Inflammatory macrophage (primary cell): ENCODE measurements at regions not wholly inside any gene's neighbourhood (a gene's known extent, or its start where the extent isn't known, plus 50 kb on each side); places are given as distances from the start of the nearest gene placed in this dataset.

Experiments used
- DNase-seq, 2 donors: peaks; one replicate each; pipeline ENCODE4 v3.0.0-alpha.2; 2020 to 2022

DNA sequence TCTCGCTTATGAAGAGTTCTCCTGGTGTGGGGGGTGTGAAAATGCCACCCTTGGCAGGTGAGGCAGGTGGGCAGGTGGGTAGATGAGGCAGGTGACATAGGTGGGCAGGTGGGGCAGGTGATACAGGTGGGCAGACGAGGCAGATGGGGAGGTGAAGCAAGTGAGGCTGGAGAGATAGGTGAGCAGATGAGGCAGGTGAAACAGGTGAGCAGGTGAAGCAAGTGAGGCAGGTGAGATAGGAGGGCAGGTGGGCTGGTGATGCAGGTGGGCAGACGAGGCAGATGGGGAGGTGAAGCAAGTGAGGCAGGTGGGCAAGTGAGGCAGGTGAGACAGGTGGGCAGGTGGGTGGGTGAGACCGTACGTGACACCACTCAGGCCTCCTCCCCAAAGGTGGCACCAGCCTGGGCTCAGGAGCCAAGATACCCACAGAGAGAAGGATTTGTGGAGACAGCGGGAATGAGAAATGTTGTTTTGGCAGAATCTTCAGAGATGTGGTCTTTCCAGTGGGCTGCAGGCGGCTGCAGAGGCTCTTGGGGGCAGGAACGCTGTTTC lies 232.3 kb upstream of the MYT1L start:
- no peak for DNase-seq

DNA sequence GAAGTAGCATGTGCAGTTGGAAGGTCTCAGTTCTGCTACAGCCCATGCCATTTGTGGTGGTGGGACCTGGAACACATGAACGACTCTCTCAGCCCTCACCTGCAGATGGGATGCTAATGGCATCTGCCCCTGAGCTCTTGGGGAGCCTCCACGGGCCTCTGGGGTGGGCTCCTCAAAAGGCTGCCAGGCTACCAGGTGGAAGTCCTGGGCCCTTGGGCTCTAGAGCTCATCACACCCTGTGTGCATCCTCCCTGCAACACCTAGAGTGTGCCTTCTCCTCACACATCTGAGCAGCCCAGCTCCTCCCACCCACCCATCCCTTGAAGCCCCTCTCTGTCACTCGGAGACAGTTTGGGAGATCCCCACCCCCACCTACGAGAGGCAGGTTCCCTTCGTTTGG lies 231.8 kb upstream of the MYT1L start:
- no peak for DNase-seq

DNA sequence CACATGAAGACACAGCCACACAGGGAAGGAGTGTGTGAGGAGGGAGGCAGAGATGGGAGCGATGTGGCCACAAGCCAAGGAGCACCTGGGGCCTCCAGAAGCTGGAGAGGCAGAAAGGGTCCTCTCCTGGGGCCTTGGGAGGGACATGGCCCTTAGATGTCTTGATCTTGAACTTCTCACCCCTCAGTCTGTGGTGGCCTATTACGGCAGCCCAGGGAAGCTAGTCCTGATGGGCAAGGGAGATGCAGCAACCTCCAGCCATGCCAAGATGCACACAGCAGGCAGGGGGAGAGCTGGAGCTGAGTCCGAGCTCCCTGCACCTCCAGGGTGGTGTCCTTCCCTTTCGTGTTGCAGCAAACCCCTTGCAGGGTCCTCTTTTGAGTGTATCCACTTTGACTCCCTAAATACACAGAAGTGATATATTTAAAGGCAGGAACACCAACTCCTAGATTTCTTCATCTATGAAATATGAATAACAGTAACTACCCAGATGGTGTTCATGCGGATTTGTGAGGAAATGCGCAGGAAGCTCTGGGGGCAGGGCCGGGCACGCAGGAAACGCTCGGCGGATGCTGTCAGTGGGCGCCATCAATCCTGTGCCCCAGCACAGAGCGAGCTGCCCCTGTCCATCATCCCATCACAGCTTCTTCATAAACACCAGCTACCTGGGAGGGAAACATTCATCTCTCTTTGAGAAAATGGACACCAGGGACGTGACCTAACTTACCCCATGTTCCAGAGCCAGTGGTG lies 230.4 kb upstream of the MYT1L start:
- DNase-seq, result no peak

DNA sequence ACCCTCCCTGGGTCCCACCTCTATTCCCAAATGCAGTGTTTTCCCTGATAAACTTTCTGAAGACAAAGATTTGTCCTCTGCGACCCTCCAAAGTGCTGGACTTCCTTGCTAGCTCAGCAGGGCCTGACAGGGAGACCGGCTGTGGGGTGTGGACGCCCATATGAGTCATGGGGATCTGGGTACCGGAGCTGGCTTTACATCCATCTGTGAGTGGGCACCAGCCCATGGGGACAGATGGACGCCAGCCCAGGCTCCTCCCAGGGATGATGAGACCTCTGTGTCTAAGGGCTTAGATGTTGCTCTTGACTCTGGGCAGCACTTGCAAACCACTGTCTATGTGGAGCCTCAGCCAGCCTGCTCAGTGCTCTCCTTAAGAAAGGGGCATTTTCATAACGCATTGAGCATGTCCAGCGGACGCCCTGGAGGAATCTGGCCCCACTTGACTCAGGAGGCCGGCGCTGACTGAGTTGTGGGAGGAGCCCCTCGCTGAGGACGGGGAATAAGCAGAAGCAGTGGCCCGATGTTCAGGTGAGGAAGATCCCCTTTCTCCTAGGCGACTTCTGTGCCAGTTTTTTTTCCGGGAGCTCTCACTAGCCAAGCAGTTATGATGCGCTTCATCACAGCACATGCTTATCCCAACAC lies 229.4 kb upstream of the MYT1L start:
- no peak for DNase-seq

DNA sequence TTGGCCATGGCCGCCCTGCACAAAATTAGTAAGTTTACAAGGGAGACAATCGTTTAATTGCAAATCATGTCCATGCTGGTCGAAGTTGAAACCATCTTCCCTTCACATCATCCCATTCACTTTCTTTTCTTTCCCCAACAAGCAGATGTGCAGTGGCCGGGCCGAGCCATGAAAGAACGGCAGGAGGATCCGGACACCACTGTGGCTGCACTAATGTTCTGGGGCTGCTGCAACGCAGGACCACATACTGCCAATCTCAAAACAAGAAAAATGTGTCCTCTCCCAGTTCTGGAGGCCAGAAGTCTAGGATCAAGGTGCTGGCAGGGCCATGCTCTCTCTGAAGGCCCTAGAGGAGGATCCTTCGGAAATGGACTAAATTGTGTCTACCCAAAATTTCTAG lies 227.4 kb upstream of the MYT1L start:
- DNase-seq, result no peak

DNA sequence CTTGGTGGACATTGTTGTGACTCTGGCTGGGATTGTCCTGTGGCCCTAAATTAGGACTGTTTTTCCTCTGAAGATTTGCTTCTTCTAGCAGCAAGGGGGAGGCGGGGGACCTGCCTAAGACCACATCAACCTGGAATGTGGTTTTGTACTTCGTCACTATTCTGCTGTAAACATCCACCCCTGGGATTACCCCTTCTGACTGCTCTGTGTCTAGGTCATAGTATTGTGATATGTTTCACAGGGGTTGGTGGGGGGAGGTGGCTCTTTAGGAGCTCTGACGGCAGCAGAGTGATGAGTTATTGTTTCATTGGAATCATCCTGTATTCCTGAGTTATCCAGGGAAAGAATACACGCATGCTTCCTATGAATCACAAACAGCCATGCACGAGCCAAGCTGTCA lies 226.4 kb upstream of the MYT1L start:
- no peak for DNase-seq

DNA sequence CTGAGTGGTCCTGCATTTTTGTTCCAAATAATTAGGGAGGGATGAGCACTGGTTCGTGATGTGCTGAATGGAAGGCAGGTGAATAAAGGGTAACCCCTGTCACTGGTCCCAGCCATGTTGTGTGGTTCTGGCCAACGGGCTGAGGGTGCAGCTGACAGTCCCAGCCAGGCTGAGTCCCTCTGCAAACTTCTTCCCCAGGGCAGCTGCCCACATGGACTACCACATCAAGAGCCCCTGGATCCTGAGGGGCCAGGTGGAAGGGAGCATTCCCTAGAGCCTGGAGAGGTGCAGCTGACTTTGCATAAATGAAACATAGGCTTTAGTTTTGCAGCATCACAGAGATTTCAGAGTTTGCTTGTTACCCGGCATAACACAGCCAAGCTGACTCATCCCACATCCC lies 219.8 kb upstream of the MYT1L start:
- DNase-seq, result no peak

DNA sequence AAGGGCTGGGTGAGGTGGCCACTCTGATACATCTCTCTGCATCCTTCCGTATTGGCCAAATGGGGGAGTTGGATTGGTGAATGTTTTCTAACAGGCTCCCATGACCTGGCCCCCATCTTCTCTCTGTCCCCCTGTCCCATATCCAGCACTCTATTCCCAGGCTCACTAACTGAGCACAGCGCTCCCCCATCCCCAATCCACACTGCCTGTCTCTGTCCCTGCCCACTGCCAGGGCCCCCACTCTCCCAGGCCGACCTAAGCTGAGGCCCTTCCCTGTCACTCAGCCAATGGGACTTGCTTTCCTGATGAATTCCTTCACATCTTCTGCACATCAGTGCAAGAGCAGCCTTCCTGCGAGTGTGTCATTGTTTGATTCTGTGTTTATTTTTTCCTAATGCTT lies 216.8 kb upstream of the MYT1L start:
- DNase-seq, result no peak

DNA sequence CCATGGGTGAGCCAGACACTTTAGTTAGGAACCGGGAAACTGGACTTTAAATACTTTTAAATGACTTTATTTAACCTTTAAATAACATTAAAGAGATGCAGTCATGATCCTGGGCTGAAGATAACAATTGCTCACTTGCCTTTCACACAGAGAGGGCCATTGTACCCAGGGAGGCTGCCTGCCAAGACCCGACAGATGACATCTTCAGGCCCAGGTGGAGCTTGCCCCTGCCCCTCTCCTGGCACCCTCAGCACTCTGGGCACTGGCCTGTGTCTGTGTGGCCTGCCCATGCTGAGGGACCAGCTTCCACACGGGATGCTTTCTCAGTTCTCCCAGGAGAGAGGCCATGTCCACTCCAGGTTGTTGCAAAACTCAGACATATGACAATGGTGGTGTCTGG lies 216.4 kb upstream of the MYT1L start:
- DNase-seq, result no peak

DNA sequence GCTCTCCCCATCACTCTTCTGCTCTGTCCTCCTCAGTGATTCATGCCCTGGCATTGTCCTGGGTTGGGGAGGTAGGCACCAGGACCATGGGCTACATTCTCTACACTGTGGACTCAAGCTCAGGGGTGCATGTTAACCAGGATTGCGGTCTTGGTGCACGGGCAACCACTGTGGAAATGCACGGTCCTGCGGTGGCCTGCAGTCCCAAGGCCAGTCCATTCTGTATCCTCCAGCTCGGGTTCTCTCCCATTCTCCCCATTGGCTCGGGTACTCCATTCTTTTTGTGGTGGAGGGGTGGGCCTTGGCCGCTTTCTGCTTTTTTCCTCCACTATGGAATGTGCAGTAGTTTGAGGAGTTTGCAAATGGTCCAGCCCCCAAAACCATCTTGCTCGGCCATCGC lies 215.0 kb upstream of the MYT1L start:
- DNase-seq, result no peak

DNA sequence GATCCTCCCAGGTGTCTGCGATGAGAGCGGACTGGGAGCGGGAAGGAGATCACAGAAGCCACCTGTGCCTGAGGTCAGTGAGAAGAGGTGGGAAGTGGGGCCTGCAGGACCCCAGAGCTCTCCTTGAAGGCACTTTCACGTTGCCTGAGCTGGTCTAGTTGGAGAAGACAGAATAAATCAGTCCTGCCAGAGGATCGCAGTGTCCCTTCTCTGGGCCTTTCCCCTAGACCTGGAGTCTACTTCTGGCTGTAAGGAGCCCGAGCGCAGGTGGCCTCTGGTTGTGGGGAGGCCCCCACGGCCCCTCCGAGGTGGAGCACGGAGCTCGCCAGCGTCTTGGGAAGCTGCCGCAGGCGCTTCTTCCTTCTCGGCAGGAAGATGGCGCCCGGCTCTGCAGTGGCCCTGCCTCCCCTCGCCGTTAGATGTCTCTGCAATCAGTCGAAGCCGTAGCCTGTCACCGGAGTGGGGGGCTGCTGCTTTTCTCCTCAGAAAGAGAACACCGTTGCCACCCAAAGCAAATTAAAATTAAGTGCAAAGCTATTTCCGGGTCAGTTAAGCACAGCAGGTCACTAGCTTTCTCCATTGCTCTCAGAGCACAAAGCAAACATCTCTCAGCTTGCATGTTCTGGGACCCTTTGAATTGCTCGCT lies 212.0 kb upstream of the MYT1L start:
- DNase-seq, result no peak

DNA sequence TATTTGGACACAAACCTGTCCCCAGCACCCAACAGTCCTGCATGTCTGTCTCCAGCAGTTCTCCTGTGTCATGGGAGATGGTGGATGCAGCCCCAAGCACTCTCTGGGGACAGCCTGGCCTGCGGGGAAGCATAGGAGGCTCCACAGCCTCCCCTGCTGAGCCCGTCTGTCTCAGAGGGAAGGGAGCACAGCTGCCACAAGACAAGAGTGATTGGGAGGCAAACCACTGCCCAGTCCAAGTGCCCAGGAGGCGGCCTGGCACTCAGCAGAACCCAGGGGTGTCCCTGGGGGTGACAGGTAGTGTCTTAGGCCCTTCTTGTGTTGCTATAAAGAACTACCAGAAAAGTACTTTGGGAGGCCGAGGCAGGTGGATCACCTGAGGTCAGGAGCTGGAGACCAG lies 211.2 kb upstream of the MYT1L start:
- DNase-seq, result no peak

DNA sequence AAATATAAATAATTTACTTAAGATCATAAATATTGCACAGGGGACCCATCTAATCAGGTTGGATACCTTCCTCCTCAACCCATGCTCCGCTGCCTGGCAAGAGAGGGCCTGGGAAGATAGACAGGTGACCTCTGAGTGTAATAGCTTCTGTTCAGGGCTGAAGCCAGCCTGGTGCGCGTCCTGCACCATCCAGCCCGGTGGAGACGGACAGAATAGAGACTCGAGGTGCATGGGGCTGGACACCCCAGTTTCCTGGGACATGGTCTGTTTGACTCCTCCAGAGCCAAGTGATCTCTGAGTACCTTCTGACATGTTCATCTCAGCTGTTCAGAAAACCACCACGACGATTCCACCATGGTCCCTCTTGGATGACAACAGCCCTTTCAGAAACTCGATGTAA lies 209.3 kb upstream of the MYT1L start:
- DNase-seq, result no peak

DNA sequence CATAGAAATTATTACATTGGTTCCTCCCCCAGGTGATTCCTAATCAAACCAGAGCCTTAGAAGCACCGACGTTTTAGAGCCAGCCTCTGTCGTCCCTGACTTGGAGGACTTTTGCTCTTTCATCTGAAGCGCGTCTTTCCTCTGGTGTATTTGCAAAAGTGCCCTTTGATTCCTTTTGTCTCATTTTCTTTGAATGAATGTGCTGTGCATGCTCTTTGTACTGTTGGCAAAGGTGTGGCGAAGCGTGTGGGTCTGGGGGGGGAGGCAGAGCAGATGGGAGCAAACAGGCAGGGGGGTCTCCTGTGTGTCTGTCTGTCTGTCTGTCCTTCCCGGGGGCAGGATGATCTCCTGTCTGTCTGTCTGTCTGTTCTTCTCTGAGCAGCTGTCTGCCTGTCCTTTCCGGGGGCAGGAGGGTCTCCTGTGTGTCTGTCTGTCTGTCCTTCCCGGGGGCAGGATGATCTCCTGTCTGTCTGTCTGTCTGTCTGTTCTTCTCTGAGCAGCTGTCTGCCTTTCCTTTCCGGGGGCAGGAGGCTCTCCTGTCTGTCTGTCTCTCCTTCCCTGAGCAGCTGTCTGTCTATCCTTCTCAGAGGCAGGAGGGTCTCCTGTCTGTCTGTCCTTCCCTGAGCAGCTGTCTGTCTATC lies 205.5 kb upstream of the MYT1L start:
- DNase-seq, result no peak

DNA sequence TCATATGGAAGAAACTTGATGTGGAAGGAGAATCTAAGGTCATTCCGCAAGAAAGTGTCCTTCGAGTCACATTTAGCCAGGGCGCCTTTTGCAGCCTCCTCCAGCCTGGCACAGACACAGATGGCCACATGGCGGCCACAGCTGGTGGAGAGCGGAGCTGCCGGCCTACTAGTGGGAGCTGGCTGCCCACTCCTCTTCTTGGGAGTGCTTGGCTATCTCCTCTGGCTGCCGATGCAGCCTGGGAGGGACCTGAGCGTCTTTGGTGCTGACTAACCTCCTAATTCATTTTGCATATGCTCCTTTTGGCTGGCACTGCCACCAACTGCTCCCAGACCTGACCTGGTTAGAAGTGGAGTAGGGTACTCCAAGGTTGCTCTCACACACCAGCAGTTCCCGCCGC lies 199.3 kb upstream of the MYT1L start:
- DNase-seq, result no peak

DNA sequence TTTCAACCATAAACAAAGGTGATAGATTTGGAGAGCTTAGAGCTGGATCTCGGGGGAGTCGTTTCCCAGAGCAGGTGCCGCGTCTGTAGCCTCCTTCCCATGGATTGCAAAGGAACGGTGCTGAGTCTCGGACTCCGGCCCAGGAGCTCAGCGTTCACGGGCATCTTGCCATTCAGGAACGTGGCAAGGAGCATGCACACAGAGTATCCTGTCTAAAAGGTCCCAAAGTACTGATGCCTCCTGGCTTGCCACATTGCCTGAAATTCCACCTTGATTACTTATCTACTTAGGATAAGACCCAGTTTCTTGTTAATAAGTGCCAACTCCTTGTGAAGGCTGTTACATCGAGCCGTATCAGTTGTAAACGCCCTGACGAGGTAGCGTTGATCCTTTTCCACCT lies 197.8 kb upstream of the MYT1L start:
- DNase-seq, result no peak

DNA sequence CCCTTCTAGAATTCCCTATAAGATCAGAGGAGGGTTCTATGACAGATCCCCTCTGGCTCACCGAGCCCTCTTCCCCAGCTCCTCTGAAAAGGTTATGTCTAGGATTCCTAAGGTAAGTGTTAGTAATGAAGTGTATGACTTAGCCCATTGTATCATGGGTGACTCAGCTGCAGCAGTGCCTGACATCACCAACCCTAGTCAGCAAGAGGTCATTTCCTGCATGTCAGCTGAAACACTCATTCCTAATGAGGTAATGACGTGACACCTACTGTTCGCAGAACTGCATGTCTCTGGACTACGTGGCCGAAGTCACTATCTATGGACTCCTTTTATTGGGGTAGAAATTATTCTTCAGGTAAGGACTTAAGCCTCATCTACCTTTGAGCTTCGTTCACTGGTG lies 196.1 kb upstream of the MYT1L start:
- DNase-seq, result no peak

DNA sequence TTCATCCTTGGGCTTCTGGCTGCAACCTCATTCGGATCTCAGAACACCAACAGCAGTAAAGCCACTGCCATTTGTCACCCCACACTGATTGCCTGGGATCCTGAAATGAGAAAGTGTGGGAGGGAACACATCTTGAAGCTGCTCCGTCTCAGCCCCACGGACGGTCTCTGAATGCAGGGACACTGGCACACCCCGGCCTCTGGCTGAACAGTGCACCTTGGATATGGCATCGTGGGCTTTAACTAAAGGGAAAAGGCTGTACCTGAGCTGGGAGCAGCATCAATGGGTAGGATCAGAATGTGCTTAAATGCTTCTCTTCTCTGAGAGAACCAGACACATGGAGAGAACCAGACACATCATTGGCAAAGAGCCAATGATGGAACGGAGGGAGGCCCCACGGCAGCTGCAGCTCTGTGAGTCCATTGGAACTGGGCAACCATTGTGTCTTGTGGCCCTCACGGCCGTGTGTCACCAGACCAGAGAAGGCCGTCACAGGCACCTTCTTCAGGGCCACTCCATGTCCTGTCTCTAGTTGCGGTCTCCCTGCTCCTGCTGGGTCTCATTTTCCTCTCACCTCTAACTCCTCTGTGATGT lies 193.4 kb upstream of the MYT1L start:
- DNase-seq, result no peak

DNA sequence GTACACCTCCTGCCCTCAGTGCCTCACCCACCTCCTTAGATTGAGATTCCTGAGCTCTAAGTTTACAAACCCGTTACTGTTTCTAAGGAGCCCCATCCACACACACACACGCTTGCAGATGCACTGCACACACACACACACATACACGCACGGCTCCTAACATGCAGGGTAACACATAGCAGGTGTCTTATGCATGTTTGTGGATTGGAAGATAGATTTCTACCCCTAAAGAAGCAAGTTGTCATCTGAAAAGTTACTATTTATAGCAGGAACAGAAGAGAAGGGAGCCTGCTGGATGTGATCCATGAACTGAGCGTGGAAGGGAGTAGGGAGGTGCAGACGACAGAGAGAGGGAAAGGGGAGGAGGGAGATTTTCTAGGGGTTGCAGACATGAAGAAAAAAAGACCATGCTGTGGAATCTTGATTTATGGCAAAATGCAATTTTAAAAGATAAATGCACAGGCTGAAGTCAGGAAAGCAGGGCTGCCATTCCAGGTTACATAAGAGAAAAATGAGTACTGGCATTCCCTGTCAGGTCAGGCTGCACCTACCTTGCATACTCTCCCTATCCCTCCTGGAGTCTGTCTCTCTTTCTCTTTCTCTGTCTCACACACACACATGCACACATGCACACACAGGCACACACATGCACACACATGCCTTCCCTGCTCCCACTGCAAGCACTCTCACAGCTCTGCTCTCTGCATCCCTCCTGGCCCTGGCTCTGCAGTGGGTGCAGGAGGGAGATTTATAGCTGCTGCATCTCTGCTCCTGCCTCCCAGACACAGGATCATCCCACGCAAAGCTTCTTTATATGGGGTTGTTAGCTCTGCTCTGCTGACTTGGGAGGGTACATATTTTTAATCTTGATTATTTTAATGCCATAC lies 192.6 kb upstream of the MYT1L start:
- no peak for DNase-seq

DNA sequence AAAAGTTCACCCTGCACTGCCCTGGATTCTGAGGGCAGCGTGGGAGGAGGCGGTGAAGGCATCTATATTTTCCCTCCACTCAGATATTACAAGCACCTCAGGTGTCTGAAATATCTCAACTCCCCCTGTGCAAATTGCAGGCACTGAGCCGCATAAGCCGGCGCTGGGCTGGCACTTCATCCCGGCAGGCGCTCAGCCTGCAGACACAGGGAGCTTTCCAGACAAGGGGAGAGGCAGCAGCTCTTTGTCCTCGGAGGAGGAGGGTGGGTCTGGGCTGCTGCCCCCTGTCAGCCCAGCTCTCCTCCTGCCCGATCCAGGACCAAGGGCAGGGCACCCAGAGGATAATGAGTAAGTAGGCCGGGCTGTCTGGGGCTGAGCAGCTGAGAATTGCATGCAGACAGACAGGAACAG lies 189.3 kb upstream of the MYT1L start:
- no peak for DNase-seq

DNA sequence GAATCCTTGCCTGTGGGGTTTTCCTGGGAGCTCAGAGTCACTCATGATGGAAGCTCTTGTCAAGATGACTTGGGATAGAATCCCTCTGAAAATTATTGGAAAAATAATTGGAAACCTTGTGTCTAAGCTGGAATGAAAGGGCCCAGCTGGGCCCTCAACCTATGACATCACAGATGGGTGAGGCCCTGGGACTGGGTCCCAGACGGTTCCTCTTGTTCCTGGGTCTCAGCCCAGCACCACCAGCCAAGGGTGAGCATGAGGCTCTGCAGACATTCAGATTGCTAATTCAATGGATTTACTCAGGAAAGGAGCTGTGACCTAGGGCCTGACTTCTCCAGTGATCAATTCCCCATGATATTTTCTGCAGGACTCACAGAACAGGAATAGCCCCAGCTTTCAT lies 188.3 kb upstream of the MYT1L start:
- DNase-seq, result no peak

DNA sequence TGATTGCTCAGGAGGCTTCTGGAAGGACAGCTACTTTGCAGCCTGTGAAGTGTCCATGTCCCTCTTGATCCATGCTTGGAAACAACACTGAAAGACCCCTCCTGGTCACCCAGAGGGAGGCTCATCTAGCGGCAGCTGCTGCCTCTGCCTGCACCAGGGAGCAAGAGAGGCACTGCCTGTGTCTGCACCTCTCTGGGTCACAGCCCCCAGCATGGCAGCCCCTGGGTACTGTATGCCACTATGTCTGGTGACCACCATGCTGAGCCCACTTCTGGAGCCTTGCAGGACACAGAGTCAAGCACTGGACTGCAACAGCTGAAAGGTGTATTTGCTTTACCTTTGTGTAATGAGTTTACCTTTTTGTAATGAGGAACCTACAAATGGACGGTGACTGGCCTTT lies 186.3 kb upstream of the MYT1L start:
- DNase-seq, result no peak
